ENCODE measurements at regions not wholly inside any gene's neighbourhood (a gene's known extent, or its start where the extent isn't known, plus 50 kb on each side); places are given as distances from the start of the nearest gene placed in this dataset.

DNA sequence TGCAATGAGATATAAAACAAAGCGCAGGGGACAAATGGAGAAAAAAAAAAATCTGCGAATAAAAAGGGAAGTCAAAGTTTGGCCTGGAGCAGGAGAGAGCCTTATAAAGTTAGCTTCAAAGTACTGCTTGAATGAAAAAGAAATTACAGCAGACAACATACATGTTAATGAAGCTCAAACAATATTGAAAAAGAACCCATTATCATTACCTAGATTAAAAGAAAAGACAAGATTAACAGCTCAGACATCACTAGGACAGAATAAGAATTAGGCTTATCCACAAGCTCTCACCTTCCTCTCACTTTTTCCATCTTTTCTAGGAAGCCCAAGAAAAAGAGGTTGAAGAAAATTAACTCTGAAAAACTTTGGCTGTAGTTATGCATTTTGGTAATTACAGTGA, 503.5 kb downstream of the ETNK1 start:
- no peak for DNase-seq (ENCODE audit: low spot score)
- Mint-ChIP-seq H3K4me3 (ENCODE audit: unreplicated experiment) (no peak overlapping the region), H3K36me3 (ENCODE audit: low read depth) (no peaks in the 10 kb centered on the region)

DNA sequence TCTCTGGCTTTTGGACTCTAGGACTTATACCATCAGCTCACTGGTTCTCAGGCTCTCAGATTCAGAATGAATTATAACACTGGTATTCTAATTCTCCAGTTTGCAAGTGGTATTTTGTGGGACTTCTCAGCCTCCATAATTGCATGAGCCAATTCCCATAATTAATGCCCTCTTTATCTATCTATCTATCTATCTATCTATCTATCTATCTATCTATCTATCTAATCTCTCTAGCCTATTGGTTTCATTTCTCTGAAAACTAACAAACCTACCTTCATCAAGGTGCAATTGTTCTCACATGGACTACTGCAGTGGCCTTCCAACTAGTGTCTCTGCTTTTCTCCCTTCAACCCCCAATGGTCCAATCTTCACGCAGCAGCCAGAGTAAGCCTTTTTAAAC, 507.4 kb downstream of the ETNK1 start:
- H3K4me1 Mint-ChIP-seq (ENCODE audit: low read depth), result no peaks in the 10 kb centered on the region
- TF ChIP-seq, protein P1, sequence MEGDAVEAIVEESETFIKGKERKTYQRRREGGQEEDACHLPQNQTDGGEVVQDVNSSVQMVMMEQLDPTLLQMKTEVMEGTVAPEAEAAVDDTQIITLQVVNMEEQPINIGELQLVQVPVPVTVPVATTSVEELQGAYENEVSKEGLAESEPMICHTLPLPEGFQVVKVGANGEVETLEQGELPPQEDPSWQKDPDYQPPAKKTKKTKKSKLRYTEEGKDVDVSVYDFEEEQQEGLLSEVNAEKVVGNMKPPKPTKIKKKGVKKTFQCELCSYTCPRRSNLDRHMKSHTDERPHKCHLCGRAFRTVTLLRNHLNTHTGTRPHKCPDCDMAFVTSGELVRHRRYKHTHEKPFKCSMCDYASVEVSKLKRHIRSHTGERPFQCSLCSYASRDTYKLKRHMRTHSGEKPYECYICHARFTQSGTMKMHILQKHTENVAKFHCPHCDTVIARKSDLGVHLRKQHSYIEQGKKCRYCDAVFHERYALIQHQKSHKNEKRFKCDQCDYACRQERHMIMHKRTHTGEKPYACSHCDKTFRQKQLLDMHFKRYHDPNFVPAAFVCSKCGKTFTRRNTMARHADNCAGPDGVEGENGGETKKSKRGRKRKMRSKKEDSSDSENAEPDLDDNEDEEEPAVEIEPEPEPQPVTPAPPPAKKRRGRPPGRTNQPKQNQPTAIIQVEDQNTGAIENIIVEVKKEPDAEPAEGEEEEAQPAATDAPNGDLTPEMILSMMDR (IDR thresholded peaks at IDR 0.05), result no peak
- no peak overlapping the region for H3K4me3 Mint-ChIP-seq (ENCODE audit: unreplicated experiment)
- H3K27ac Mint-ChIP-seq (ENCODE audit: unreplicated experiment), result no peak overlapping the region
- no peaks in the 10 kb centered on the region for H3K36me3 Mint-ChIP-seq (ENCODE audit: low read depth)
- no peaks in the 10 kb centered on the region for H3K9me3 Mint-ChIP-seq (ENCODE audit: low read depth)
- H3K27me3 Mint-ChIP-seq (ENCODE audit: low read depth), result peaks cover 1% of the 10 kb centered on the region
- DNase-seq (ENCODE audit: low spot score), result no peak

More for the DNA sequence above, 503.5 kb downstream of the ETNK1 start:
- H3K27me3 Mint-ChIP-seq (ENCODE audit: low read depth), result no peaks in the 10 kb centered on the region
- TF ChIP-seq, protein P1 (IDR thresholded peaks at IDR 0.05), result no peak
- no peak overlapping the region for H3K27ac Mint-ChIP-seq (ENCODE audit: unreplicated experiment)
- no peaks in the 10 kb centered on the region for H3K9me3 Mint-ChIP-seq (ENCODE audit: low read depth)
- no peaks in the 10 kb centered on the region for H3K4me1 Mint-ChIP-seq (ENCODE audit: low read depth)

DNA sequence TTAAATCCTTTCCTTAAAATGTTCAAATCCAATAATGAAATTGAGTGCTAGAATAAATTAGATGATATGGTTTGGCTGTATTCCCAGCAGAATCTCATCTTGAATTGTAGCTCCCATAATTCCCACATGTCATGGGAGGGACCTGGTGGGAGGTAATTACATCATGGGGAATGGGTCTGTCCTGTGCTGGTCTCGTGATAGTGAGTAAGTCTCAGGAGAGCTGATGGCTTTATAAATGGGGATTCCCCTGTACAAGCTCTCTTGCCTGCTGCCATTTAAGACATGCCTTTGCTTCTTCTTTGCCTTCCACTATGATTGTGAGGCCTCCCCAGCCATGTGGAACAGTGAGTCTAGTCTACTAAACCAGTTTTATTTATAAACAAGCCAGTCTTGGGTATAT, 508.5 kb downstream of the ETNK1 start:
- H3K27ac Mint-ChIP-seq (ENCODE audit: unreplicated experiment), result no peak overlapping the region
- no peak overlapping the region for H3K4me3 Mint-ChIP-seq (ENCODE audit: unreplicated experiment)
- TF ChIP-seq, protein P1 (IDR thresholded peaks at IDR 0.05), result no peak
- no peak for DNase-seq (ENCODE audit: low spot score)
- H3K36me3 Mint-ChIP-seq (ENCODE audit: low read depth), result no peaks in the 10 kb centered on the region
- H3K4me1 Mint-ChIP-seq (ENCODE audit: low read depth), result no peaks in the 10 kb centered on the region
- H3K9me3 Mint-ChIP-seq (ENCODE audit: low read depth), result no peaks in the 10 kb centered on the region
- peaks cover 1% of the 10 kb centered on the region for H3K27me3 Mint-ChIP-seq (ENCODE audit: low read depth)

DNA sequence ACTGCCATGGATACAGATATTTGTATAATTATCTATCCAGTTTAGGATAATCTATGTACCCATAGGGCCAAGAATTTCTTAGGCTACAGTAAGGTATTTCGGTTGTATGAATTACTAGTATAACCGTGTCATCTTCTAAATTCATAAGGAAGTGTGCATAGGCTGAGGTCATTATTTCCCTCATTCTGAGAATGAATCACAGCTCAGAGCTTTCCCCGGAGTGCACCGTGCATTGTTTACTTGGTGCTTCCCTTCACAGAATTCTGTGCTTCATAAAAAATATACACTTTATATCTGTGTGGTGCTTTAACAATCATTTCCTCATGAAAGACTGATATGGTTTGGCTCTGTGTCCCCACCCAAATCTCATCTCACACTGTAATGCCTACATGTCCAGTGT, 514.1 kb downstream of the ETNK1 start:
- Mint-ChIP-seq H3K9me3 (ENCODE audit: low read depth) (peaks cover 7% of the 10 kb centered on the region), H3K27me3 (ENCODE audit: low read depth) (peaks cover 1% of the 10 kb centered on the region), H3K4me3 (ENCODE audit: unreplicated experiment) (no peak overlapping the region), H3K36me3 (ENCODE audit: low read depth) (no peaks in the 10 kb centered on the region), H3K27ac (ENCODE audit: unreplicated experiment) (no peak overlapping the region), H3K4me1 (ENCODE audit: low read depth) (peaks cover 19% of the 10 kb centered on the region)
- DNase-seq (ENCODE audit: low spot score), result no peak
- TF ChIP-seq, protein P1 (IDR thresholded peaks at IDR 0.05), result no peak

DNA sequence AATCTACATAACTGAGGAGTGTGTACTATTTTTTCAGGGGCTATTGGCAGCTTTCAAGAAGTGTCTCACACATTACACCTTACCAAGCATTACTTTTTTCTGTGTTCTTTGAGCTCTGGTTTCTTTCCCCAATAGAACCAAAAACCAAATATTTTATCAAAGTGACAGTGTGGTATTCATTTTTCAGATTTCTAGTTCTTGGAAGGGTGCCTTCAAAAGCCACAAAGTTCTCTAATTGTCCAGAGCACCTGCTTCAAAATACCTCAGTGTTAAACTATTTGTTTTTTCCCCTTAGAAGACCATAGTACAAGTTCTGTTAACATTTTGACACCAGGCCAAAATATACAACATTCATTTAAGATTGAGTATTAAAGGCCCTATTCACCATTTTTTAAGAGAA, 515.7 kb downstream of the ETNK1 start:
- H3K9me3 Mint-ChIP-seq (ENCODE audit: low read depth), result peaks cover 20% of the 10 kb centered on the region
- peak overlapping the region; percentile 3 for H3K27ac Mint-ChIP-seq (ENCODE audit: unreplicated experiment)
- DNase-seq (ENCODE audit: low spot score), result no peak
- TF ChIP-seq, protein P1 (IDR thresholded peaks at IDR 0.05), result no peak
- H3K4me3 Mint-ChIP-seq (ENCODE audit: unreplicated experiment), result no peak overlapping the region
- peaks cover 19% of the 10 kb centered on the region for H3K4me1 Mint-ChIP-seq (ENCODE audit: low read depth)
- no peaks in the 10 kb centered on the region for H3K27me3 Mint-ChIP-seq (ENCODE audit: low read depth)
- H3K36me3 Mint-ChIP-seq (ENCODE audit: low read depth), result peaks cover 3% of the 10 kb centered on the region

Measured in chondrocyte (in vitro differentiated cells).